ENCODE measurements at regions not wholly inside any gene's neighbourhood (a gene's known extent, or its start where the extent isn't known, plus 50 kb on each side); places are given as distances from the start of the nearest gene placed in this dataset.

DNA sequence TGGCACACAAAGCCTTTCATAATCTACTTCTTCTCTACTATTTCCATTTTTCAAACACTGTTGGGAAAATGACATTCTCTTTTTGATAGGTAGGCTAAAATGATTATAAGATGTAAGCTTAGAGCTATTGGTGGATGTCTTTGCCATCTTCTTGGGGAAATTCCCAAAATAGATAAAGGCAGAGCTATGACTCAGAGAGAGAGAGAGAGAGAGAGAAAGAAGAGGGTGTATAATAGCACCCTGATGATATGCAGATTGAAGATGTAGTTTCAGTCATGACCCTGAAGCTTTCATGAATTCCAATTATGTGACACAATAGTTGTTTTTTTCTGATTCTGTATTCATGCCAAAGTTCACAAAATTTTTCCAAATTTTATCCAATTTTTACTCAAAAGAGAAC lies 529.1 kb downstream of the HS3ST4 start:
- Histone ChIP-seq H3K27ac (ENCODE audit: low read length) (peak overlapping the region; percentile 63), H3K4me1 (ENCODE audit: control insufficient read depth, insufficient read depth, low read length) (peaks cover under 1% of the 10 kb centered on the region; the same call in 1 of the 2 replicates), H3K9me3 (ENCODE audit: control insufficient read depth, insufficient read depth, low read length) (no peaks in the 10 kb centered on the region; the same call in 1 of the 2 replicates), H3K4me3 (ENCODE audit: low read length) (no peak overlapping the region), H3K36me3 (ENCODE audit: control insufficient read depth, insufficient read depth, low read length) (no peaks in the 10 kb centered on the region), H3K27me3 (ENCODE audit: control insufficient read depth, insufficient read depth, low read length) (no peaks in the 10 kb centered on the region)
- no peak for DNase-seq (ENCODE audit: low read depth, low spot score)

DNA sequence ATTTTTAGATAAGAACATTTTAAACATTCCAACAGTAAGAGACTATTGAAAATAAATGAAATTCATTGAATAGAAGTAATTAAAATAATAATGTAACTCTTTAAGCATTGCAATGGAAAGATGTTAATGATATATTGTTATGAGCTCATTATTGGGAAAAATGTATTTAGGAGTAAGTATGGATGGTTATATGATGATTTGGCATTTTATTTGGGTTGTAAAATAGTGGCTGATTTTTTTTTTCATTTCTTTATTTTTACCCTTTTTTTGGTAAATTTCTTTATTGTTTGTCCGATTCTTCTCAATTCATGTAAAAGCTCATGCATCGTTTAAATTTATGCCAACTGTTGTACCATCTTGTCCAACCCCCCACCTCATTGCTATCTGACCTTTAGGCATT lies 539.9 kb downstream of the HS3ST4 start:
- no CpG with 5 or more reads among the region's 2 CpGs for WGBS (ENCODE audit: insufficient coverage, insufficient read length)
- H3K4me3 ChIP-seq (ENCODE audit: low read length) = no peak overlapping the region
- no peak overlapping the region for H3K27ac ChIP-seq (ENCODE audit: low read length)

DNA sequence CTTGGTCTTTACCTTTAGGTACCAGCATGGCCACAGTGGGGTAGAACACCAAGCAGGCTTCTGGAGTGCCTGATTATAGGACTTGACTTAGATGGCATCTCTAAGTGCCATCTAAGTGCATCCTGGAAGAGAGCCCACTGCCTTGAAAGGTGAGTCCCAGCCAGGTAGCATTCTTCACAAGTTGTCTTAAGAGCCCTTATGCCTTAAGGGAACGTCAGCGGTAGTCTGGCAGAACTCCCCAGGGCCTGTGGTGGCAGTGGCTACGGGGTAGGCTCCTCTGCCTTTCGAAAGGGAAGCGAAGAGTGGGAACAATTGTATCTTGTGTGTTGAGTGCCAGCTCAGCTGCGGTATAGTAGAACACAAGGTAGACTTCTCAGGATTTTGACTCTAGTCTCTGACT lies 549.0 kb downstream of the HS3ST4 start:
- H3K4me3 ChIP-seq (ENCODE audit: low read length) = no peak overlapping the region
- no peaks in the 10 kb centered on the region for H3K27me3 ChIP-seq (ENCODE audit: control insufficient read depth, insufficient read depth, low read length)
- DNase-seq (ENCODE audit: low read depth, low spot score) = no peak
- WGBS (ENCODE audit: insufficient coverage, insufficient read length) = no CpG with 5 or more reads among the region's 6 CpGs
- H3K36me3 ChIP-seq (ENCODE audit: control insufficient read depth, insufficient read depth, low read length) = no peaks in the 10 kb centered on the region
- H3K9me3 ChIP-seq (ENCODE audit: control insufficient read depth, insufficient read depth, low read length) = no peaks in the 10 kb centered on the region
- no peaks in the 10 kb centered on the region for H3K4me1 ChIP-seq (ENCODE audit: control insufficient read depth, insufficient read depth, low read length)
- H3K27ac ChIP-seq (ENCODE audit: low read length) = no peak overlapping the region

More for the DNA sequence above, 539.9 kb downstream of the HS3ST4 start:
- Histone ChIP-seq H3K27me3 (ENCODE audit: control insufficient read depth, insufficient read depth, low read length) (no peaks in the 10 kb centered on the region), H3K9me3 (ENCODE audit: control insufficient read depth, insufficient read depth, low read length) (no peaks in the 10 kb centered on the region), H3K4me1 (ENCODE audit: control insufficient read depth, insufficient read depth, low read length) (no peaks in the 10 kb centered on the region), H3K36me3 (ENCODE audit: control insufficient read depth, insufficient read depth, low read length) (no peaks in the 10 kb centered on the region)
- DNase-seq (ENCODE audit: low read depth, low spot score) = no peak

DNA sequence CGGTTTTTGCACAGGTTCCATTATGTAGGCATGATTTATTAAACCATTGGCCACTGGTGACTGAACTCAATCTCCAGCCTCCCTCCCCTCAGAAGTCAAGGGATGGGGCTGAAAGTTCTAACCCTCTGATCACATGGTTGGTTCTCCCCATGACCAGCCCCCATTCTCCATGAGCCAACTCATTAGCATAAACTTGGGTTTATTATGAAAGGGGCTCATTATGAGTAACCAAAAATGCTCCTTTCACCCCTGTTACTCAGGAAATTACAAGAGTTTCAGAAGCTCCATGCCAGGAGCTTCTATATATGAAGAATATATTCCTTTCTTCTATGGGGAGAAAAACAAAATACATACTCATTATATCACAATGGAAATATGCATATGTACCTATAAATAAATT lies 555.3 kb downstream of the HS3ST4 start:
- no peaks in the 10 kb centered on the region for H3K9me3 ChIP-seq (ENCODE audit: control insufficient read depth, insufficient read depth, low read length)

DNA sequence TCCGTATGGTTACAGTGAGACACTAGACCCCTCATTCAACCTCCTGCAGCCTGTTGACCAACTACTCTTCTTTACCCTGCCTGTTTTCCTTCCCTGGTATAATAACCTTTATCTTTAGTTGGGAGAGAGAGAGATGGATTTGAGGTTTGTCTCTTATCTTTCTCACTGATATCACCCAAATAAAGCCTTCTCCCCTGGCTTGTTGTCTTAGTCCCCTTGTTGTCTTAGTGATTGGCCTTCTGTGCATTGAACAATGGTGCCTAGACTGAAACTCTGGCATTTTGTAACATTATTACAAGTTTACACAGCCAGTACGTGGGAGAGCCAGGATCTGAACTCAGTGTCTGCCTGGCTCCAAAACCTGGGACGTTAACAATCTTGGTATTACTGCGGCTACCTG lies 560.8 kb downstream of the HS3ST4 start:
- no CpG with 5 or more reads among the region's 4 CpGs for WGBS (ENCODE audit: insufficient coverage, insufficient read length)
- no peaks in the 10 kb centered on the region for H3K36me3 ChIP-seq (ENCODE audit: control insufficient read depth, insufficient read depth, low read length)
- no peaks in the 10 kb centered on the region for H3K27me3 ChIP-seq (ENCODE audit: control insufficient read depth, insufficient read depth, low read length)
- no peaks in the 10 kb centered on the region for H3K9me3 ChIP-seq (ENCODE audit: control insufficient read depth, insufficient read depth, low read length)
- H3K4me1 ChIP-seq (ENCODE audit: control insufficient read depth, insufficient read depth, low read length) = no peaks in the 10 kb centered on the region
- no peak overlapping the region for H3K4me3 ChIP-seq (ENCODE audit: low read length)
- DNase-seq (ENCODE audit: low read depth, low spot score) = no peak
- H3K27ac ChIP-seq (ENCODE audit: low read length) = no peak overlapping the region

More for the DNA sequence above, 555.3 kb downstream of the HS3ST4 start:
- Histone ChIP-seq H3K27ac (ENCODE audit: low read length) (no peak overlapping the region), H3K4me3 (ENCODE audit: low read length) (no peak overlapping the region), H3K4me1 (ENCODE audit: control insufficient read depth, insufficient read depth, low read length) (no peaks in the 10 kb centered on the region), H3K27me3 (ENCODE audit: control insufficient read depth, insufficient read depth, low read length) (no peaks in the 10 kb centered on the region), H3K36me3 (ENCODE audit: control insufficient read depth, insufficient read depth, low read length) (no peaks in the 10 kb centered on the region)
- no CpG with 5 or more reads among the region's 1 CpG for WGBS (ENCODE audit: insufficient coverage, insufficient read length)
- DNase-seq (ENCODE audit: low read depth, low spot score) = no peak

DNA sequence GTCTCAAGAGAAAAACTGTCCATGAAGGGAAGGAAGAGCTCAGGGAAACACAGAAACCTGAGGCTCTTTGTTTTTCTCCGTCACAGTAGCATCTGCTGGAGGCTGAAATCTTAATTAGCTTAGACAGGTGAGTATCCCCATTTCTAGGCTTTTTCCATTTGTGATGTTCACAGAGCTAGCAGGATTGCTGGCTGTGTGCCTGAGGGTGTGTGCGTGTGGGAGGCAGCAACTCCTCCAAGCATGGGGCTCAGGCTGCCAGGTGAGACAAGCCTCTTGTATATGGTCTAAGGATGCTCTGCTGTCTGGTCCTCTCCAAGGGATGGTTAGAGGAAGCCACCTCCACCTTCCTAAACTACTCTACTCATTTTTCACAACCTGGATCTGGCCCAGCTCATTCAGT lies 569.9 kb downstream of the HS3ST4 start:
- no CpG with 5 or more reads among the region's 2 CpGs for WGBS (ENCODE audit: insufficient coverage, insufficient read length)
- Histone ChIP-seq H3K27ac (ENCODE audit: low read length) (no peak overlapping the region), H3K9me3 (ENCODE audit: control insufficient read depth, insufficient read depth, low read length) (no peaks in the 10 kb centered on the region), H3K36me3 (ENCODE audit: control insufficient read depth, insufficient read depth, low read length) (no peaks in the 10 kb centered on the region), H3K27me3 (ENCODE audit: control insufficient read depth, insufficient read depth, low read length) (no peaks in the 10 kb centered on the region), H3K4me1 (ENCODE audit: control insufficient read depth, insufficient read depth, low read length) (no peaks in the 10 kb centered on the region), H3K4me3 (ENCODE audit: low read length) (no peak overlapping the region)
- DNase-seq (ENCODE audit: low read depth, low spot score) = no peak

DNA sequence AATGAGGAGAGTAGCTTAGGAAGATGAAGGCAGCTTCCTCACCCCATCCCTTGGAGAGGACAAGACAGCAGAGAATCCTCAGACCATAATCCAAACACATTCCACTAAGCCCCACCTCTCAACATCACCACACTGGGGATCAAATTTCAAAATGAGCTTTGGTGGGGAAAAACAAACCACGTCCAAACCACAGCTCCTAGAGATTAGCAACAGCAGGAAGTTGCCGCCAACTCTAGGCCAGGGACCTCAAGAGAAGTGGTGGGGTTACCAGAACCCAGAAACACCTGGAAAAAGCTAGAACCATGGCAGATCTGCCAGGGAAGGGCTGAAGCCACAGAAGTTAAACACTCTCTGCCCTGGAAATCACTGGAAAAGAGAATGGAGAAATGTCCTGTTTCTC lies 571.6 kb downstream of the HS3ST4 start:
- H3K9me3 ChIP-seq (ENCODE audit: control insufficient read depth, insufficient read depth, low read length) = no peaks in the 10 kb centered on the region
- no peak overlapping the region for H3K4me3 ChIP-seq (ENCODE audit: low read length)
- H3K4me1 ChIP-seq (ENCODE audit: control insufficient read depth, insufficient read depth, low read length) = no peaks in the 10 kb centered on the region
- H3K27ac ChIP-seq (ENCODE audit: low read length) = no peak overlapping the region
- no peak for DNase-seq (ENCODE audit: low read depth, low spot score)
- no CpG with 5 or more reads among the region's 2 CpGs for WGBS (ENCODE audit: insufficient coverage, insufficient read length)
- H3K36me3 ChIP-seq (ENCODE audit: control insufficient read depth, insufficient read depth, low read length) = no peaks in the 10 kb centered on the region
- no peaks in the 10 kb centered on the region for H3K27me3 ChIP-seq (ENCODE audit: control insufficient read depth, insufficient read depth, low read length)

DNA sequence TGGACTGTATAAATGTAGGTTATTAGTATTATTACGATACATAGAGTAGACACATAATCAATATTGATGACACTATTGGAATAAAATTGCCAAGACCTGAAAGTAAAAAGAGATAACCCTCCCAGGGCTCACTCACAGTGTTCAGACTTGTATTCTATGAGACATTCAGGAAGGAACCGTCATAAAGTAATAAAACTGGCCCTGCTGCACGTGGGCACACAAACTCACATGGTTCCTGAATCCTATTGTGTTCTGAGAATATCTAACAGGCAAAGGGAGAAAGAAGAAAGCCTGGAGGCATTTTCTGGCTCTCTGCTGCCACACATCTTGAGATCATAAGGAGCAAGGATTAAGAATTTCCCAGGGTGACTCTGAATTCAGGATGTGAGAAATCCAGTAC lies 575.9 kb downstream of the HS3ST4 start:
- no peaks in the 10 kb centered on the region for H3K4me1 ChIP-seq (ENCODE audit: control insufficient read depth, insufficient read depth, low read length)
- WGBS (ENCODE audit: insufficient coverage, insufficient read length) = no CpG with 5 or more reads among the region's 3 CpGs

DNA sequence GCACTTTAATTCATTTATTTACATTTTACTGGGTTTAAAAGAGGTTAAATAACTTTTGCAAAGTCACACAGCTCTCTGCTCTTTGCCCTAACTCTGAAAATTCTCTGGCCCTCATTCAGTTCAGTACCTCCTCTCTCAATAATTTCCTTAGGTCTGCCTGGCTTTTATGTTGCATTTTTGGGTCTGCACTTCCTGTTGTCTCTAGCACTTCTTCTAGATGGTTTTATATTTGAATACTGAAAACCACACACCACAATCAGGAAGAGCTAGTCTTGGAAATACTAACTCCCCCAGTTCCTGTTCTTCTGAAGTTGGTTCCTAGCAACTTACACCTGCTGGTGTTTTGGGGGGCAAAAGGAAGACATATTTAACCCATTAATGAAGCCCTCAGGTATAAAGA lies 577.9 kb downstream of the HS3ST4 start:
- Histone ChIP-seq H3K27ac (ENCODE audit: low read length) (no peak overlapping the region), H3K4me1 (ENCODE audit: control insufficient read depth, insufficient read depth, low read length) (no peaks in the 10 kb centered on the region)
- no peak for DNase-seq (ENCODE audit: low read depth, low spot score)

More for the DNA sequence above, 575.9 kb downstream of the HS3ST4 start:
- no peak overlapping the region for H3K27ac ChIP-seq (ENCODE audit: low read length)
- no peaks in the 10 kb centered on the region for H3K27me3 ChIP-seq (ENCODE audit: control insufficient read depth, insufficient read depth, low read length)
- no peak overlapping the region for H3K4me3 ChIP-seq (ENCODE audit: low read length)
- no peaks in the 10 kb centered on the region for H3K36me3 ChIP-seq (ENCODE audit: control insufficient read depth, insufficient read depth, low read length)
- H3K9me3 ChIP-seq (ENCODE audit: control insufficient read depth, insufficient read depth, low read length) = no peaks in the 10 kb centered on the region
- no peak for DNase-seq (ENCODE audit: low read depth, low spot score)

DNA sequence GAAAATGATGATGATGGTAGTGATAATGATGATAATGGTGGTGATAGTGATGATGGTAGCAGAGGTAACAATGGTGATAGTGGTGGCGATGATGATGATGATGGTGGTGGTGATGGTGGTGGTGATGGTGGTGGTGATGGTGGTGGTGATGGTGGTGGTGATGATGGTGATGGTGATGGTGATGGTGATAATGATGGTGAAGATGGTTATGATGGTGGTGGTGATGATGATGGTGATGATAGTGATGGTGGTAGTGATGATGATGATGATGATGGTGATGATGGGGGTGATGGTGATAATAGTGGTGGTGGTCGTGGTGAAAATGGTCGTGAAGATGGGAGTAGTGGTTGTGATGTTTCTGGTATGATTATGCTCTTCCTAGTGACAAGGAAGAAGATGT lies 581.8 kb downstream of the HS3ST4 start:
- 100% methylated on average over 2 of the region's 3 CpGs for WGBS (ENCODE audit: insufficient coverage, insufficient read length)

More for the DNA sequence above, 577.9 kb downstream of the HS3ST4 start:
- Histone ChIP-seq H3K9me3 (ENCODE audit: control insufficient read depth, insufficient read depth, low read length) (no peaks in the 10 kb centered on the region), H3K27me3 (ENCODE audit: control insufficient read depth, insufficient read depth, low read length) (no peaks in the 10 kb centered on the region), H3K4me3 (ENCODE audit: low read length) (no peak overlapping the region), H3K36me3 (ENCODE audit: control insufficient read depth, insufficient read depth, low read length) (no peaks in the 10 kb centered on the region)

DNA sequence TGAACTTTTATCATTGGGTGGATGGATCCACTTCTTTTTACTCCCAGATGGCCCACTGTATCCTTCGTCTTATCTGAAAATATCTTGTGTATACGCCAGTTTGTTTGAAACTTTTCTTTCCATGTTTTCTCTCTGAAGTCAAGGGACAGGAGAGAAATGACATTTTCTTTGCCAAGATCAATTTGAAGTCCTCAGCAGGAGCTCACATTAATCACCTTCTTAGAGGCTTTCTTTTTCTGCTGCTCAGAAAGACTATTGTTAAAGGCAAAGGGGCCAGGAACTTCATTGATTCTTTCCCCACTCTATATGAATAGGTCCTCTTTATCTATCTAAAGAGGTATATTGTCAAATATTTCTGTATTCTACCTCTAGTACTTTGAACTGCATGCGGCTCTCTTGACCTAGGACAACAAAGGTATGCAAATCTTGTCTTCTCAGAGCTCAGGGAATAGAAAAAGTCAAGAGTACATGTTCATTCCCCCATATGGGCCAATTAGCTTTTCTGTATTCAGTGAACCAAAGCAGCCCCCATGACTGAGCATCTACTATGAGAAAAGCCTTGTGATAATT lies 583.3 kb downstream of the HS3ST4 start:
- H3K36me3 ChIP-seq (ENCODE audit: control insufficient read depth, insufficient read depth, low read length) = no peaks in the 10 kb centered on the region
- no CpG with 5 or more reads among the region's 3 CpGs for WGBS (ENCODE audit: insufficient coverage, insufficient read length)
- no peak for DNase-seq (ENCODE audit: low read depth, low spot score)
- no peak overlapping the region for H3K27ac ChIP-seq (ENCODE audit: low read length)
- H3K4me3 ChIP-seq (ENCODE audit: low read length) = no peak overlapping the region
- H3K27me3 ChIP-seq (ENCODE audit: control insufficient read depth, insufficient read depth, low read length) = no peaks in the 10 kb centered on the region
- no peaks in the 10 kb centered on the region for H3K9me3 ChIP-seq (ENCODE audit: control insufficient read depth, insufficient read depth, low read length)
- no peaks in the 10 kb centered on the region for H3K4me1 ChIP-seq (ENCODE audit: control insufficient read depth, insufficient read depth, low read length)

More for the DNA sequence above, 581.8 kb downstream of the HS3ST4 start:
- H3K9me3 ChIP-seq (ENCODE audit: control insufficient read depth, insufficient read depth, low read length) = no peaks in the 10 kb centered on the region
- H3K4me1 ChIP-seq (ENCODE audit: control insufficient read depth, insufficient read depth, low read length) = no peaks in the 10 kb centered on the region
- no peaks in the 10 kb centered on the region for H3K27me3 ChIP-seq (ENCODE audit: control insufficient read depth, insufficient read depth, low read length)
- no peak overlapping the region for H3K4me3 ChIP-seq (ENCODE audit: low read length)
- no peak for DNase-seq (ENCODE audit: low read depth, low spot score)
- no peaks in the 10 kb centered on the region for H3K36me3 ChIP-seq (ENCODE audit: control insufficient read depth, insufficient read depth, low read length)
- no peak overlapping the region for H3K27ac ChIP-seq (ENCODE audit: low read length)

All from iPS DF 6.9 (cell line).